Stomach (tissue), 4 donors: ENCODE measurements at regions not wholly inside any gene's neighbourhood (a gene's known extent, or its start where the extent isn't known, plus 50 kb on each side); places are given as distances from the start of the nearest gene placed in this dataset.

Experiments used
- POLR2AphosphoS5 ChIP-seq, 3 donors: sonication (generic); formaldehyde crosslinking; IDR thresholded peaks; one replicate each; pipeline ENCODE4 v1.6.1; 2016; ENCODE audit warnings: antibody characterized with exemption in 3 of 3
- TF ChIP-seq, protein P1 (sequence below), 7 experiments: fragments of 450-650 bp in 4 of 7; fragments of 200-600 bp in 3 of 7; sonication (generic) in 3 of 7; IDR thresholded peaks; one replicate each; pipeline ENCODE4 v1.5.1; 2016 to 2019; ENCODE audit warnings: antibody characterized with exemption in 7 of 7, control low read depth in 2 of 7, mild to moderate bottlenecking in 1 of 7

DNA sequence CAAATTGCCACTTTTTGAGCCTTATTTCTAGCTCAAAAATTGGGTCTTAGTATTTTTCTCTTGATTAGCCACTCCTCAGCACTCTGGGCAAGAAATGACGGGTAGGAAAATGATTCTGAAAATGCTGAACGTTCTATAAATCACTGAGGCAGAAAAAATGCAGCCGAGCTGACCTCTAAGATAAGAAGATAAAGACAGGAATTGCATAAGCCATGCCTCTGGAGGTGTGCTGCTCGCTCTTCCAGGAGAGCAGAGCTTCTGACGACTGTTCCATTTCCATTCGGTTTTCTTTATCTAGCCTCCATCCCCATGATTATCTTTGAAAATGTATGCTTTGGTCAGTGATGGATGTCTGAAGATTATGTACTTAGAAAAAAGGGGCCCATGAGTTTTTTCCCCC lies 558.8 kb upstream of the ADAMTS9 start:
- TF ChIP-seq, protein P1, sequence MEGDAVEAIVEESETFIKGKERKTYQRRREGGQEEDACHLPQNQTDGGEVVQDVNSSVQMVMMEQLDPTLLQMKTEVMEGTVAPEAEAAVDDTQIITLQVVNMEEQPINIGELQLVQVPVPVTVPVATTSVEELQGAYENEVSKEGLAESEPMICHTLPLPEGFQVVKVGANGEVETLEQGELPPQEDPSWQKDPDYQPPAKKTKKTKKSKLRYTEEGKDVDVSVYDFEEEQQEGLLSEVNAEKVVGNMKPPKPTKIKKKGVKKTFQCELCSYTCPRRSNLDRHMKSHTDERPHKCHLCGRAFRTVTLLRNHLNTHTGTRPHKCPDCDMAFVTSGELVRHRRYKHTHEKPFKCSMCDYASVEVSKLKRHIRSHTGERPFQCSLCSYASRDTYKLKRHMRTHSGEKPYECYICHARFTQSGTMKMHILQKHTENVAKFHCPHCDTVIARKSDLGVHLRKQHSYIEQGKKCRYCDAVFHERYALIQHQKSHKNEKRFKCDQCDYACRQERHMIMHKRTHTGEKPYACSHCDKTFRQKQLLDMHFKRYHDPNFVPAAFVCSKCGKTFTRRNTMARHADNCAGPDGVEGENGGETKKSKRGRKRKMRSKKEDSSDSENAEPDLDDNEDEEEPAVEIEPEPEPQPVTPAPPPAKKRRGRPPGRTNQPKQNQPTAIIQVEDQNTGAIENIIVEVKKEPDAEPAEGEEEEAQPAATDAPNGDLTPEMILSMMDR (IDR thresholded peaks at IDR 0.05) = no peak
- TF ChIP-seq POLR2AphosphoS5 (IDR thresholded peaks at IDR 0.05) = no peak
